HepG2 (cell line): ENCODE measurements at regions not wholly inside any gene's neighbourhood (a gene's known extent, or its start where the extent isn't known, plus 50 kb on each side); places are given as distances from the start of the nearest gene placed in this dataset.
A peak's percentile ranks its signal among the peaks of the same experiment; 100 is the strongest.

Experiments
- ATF4 ChIP-seq, 2 experiments: fragments of 450-650 bp in 1 of 2; sonication (generic) in 1 of 2; formaldehyde crosslinking; IDR thresholded peaks; 2 replicates each; pipeline versions ENCODE4 v1.5.0 to v1.8.0; 2020 to 2022; ENCODE audit warnings: mild to moderate bottlenecking in 1 of 2, missing genetic modification reagents in 1 of 2
- BHLHE40 ChIP-seq: IDR thresholded peaks from 2 replicates; pipeline ENCODE4 v1.6.1; 2011; ENCODE audit warnings: low read length, improper control_type of control experiment
- DBP ChIP-seq: sonication (generic); formaldehyde crosslinking; IDR thresholded peaks from 2 replicates; pipeline ENCODE4 v1.4.0; 2020; ENCODE audit warnings: missing genetic modification reagents; ENCODE audit errors: not compliant biosample characterization
- ETV5 ChIP-seq: IDR thresholded peaks from 2 replicates; pipeline ENCODE4 v1.6.1; 2018; ENCODE audit warnings: missing biosample characterization, missing genetic modification reagents, inconsistent platforms, borderline replicate concordance
- HOXA3 ChIP-seq: sonication (generic); formaldehyde crosslinking; IDR thresholded peaks from 2 replicates; pipeline ENCODE4 v1.5.0; 2020; ENCODE audit warnings: missing genetic modification reagents
- IKZF5 ChIP-seq: IDR thresholded peaks from 2 replicates; pipeline ENCODE4 v1.6.1; 2018; ENCODE audit warnings: missing genetic modification reagents, mild to moderate bottlenecking, missing compliant biosample characterization
- MEF2D ChIP-seq: sonication (generic); formaldehyde crosslinking; IDR thresholded peaks from 2 replicates; pipeline ENCODE4 v1.5.1; 2020; ENCODE audit warnings: mild to moderate bottlenecking, missing genetic modification reagents
- MIXL1 ChIP-seq: IDR thresholded peaks from 2 replicates; pipeline ENCODE4 v1.6.1; 2016
- SOX5 ChIP-seq: IDR thresholded peaks from 2 replicates; pipeline ENCODE4 v1.6.1; 2016; ENCODE audit warnings: borderline replicate concordance
- TERF1 ChIP-seq: sonication (generic); formaldehyde crosslinking; IDR thresholded peaks from 2 replicates; pipeline ENCODE4 v1.8.0; 2022; ENCODE audit warnings: mild to moderate bottlenecking, missing genetic modification reagents, moderate library complexity
- TP53 ChIP-seq: sonication (generic); formaldehyde crosslinking; conservative IDR thresholded peaks from 2 replicates; pipeline ENCODE4 v1.4.0; 2020; ENCODE audit warnings: missing genetic modification reagents
- USF2 ChIP-seq, 2 experiments: sonication (generic) in 1 of 2; formaldehyde crosslinking in 1 of 2; IDR thresholded peaks; 2 replicates each; pipeline versions ENCODE4 v1.5.1 to v1.6.1; 2011 to 2020; ENCODE audit warnings: borderline replicate concordance in 1 of 2, low read depth in 1 of 2, low read length in 1 of 2, mild to moderate bottlenecking in 1 of 2, missing genetic modification reagents in 1 of 2, moderate library complexity in 1 of 2
- YEATS2 ChIP-seq: sonication (generic); formaldehyde crosslinking; IDR thresholded peaks from 2 replicates; pipeline ENCODE4 v1.4.0; 2020; ENCODE audit warnings: missing genetic modification reagents, borderline replicate concordance
- ZNF276 ChIP-seq: sonication (generic); formaldehyde crosslinking; IDR thresholded peaks from 2 replicates; pipeline ENCODE4 v1.4.0; 2020; ENCODE audit warnings: mild to moderate bottlenecking, low read depth, missing genetic modification reagents
- ZNF724P ChIP-seq: sonication (generic); formaldehyde crosslinking; IDR thresholded peaks from 2 replicates; pipeline ENCODE4 v1.8.0; 2022; ENCODE audit warnings: missing genetic modification reagents, borderline replicate concordance
- ZNF850 ChIP-seq: sonication (generic); formaldehyde crosslinking; conservative IDR thresholded peaks from 2 replicates; pipeline ENCODE4 v1.9.0; 2021; ENCODE audit warnings: mild to moderate bottlenecking, missing genetic modification reagents
- ZSCAN5A ChIP-seq: sonication (generic); formaldehyde crosslinking; IDR thresholded peaks from 2 replicates; pipeline ENCODE4 v1.8.0; 2022; ENCODE audit warnings: mild to moderate bottlenecking, missing genetic modification reagents, borderline replicate concordance

- TF ChIP-seq IKZF5 = peak; percentile 48; the same call in 1 of the 2 replicates
- 0 out of 2 replicates have a peak, but pooled peaks have one; percentile 27 for TF ChIP-seq SOX5 (CRISPR knock-in tag)
- TF ChIP-seq HOXA3 = no peak
- no peak for TF ChIP-seq ZSCAN5A
- TF ChIP-seq MEF2D (CRISPR knock-in tag) = no peak
- no peak for TF ChIP-seq DBP (CRISPR knock-in tag)
- peak; percentile 28; the same call in 1 of the 2 replicates for TF ChIP-seq ETV5 (CRISPR knock-in tag)
- no peak for TF ChIP-seq TERF1 (CRISPR knock-in tag)
- no peak for TF ChIP-seq YEATS2 (CRISPR knock-in tag)
- no peak for TF ChIP-seq MIXL1 (CRISPR knock-in tag)
- no peak for TF ChIP-seq BHLHE40
- TF ChIP-seq ATF4 (CRISPR knock-in tag; IDR thresholded peaks at IDR 0.05) = no peak
- TF ChIP-seq ZNF850 (CRISPR knock-in tag) = no peak
- TF ChIP-seq ZNF276 (CRISPR knock-in tag) = no peak
- no peak for TF ChIP-seq ZNF724P
- TF ChIP-seq TP53 = no peak
- TF ChIP-seq USF2 (IDR thresholded peaks at IDR 0.05; ENCODE audit: low read depth, low read length) = no peak
- TF ChIP-seq USF2 (CRISPR knock-in tag; IDR thresholded peaks at IDR 0.05; ENCODE audit: borderline replicate concordance) = no peak
Measured at GRCh38 chr5:147168578-147169327, 66.1 kb upstream of the STK32A start (continued).
